Heart right ventricle (tissue), 16 donors: ENCODE measurements at regions not wholly inside any gene's neighbourhood (a gene's known extent, or its start where the extent isn't known, plus 50 kb on each side); places are given as distances from the start of the nearest gene placed in this dataset.

ENCODE experiments used
- ATAC-seq, 8 donors: fragments of 200-7000 bp; cut with Tn5 transposase; one replicate each; pipeline ENCODE4 v1.9.1; 2020; ENCODE audit warnings: mild to moderate bottlenecking in 8 of 8, moderate library complexity in 8 of 8, moderate number of reproducible peaks in 1 of 8
- DNase-seq, 2 donors: peaks; one replicate each; pipeline ENCODE4 v3.0.0-alpha.2; 2020
- H3K27ac ChIP-seq, 10 donors: fragments of 200-600 bp; sonication (generic) in 2 of 10; one replicate each; pipeline versions ENCODE4 v1.5.0 to v1.8.0; 2020 to 2022; ENCODE audit warnings: mild to moderate bottlenecking in 3 of 10
- H3K27me3 ChIP-seq, 7 donors: fragments of 200-600 bp; one replicate each; pipeline ENCODE4 v1.8.0; 2021 to 2022; ENCODE audit warnings: mild to moderate bottlenecking in 2 of 7
- H3K36me3 ChIP-seq, 9 donors: fragments of 200-600 bp; sonication (generic) in 1 of 9; one replicate each; pipeline versions ENCODE4 v1.5.0 to v1.8.0; 2020 to 2022; ENCODE audit warnings: mild to moderate bottlenecking in 2 of 9
- H3K4me1 ChIP-seq, 9 donors: fragments of 200-600 bp; sonication (generic) in 1 of 9; one replicate each; pipeline versions ENCODE4 v1.5.0 to v1.8.0; 2020 to 2022; ENCODE audit warnings: mild to moderate bottlenecking in 4 of 9
- H3K4me3 ChIP-seq, 10 donors: fragments of 200-600 bp; sonication (generic) in 2 of 10; one replicate each; pipeline versions ENCODE4 v1.5.0 to v1.8.0; 2020 to 2022; ENCODE audit warnings: mild to moderate bottlenecking in 7 of 10, moderate library complexity in 2 of 10
- H3K9me3 ChIP-seq, 11 donors: fragments of 200-600 bp in 10 of 11; sonication (generic) in 2 of 11; one replicate each; pipeline versions ENCODE4 v1.5.0 to v1.8.0; 2013 to 2022; ENCODE audit warnings: mild to moderate bottlenecking in 2 of 11, control low read depth in 1 of 11, moderate library complexity in 1 of 11
- WGBS, 2 donors: extraction: QIAGEN DNeasy Blood & Tissue Kit; methylation state at CpG; one replicate each; pipeline ENCODE4 v1.1.7; 2013; ENCODE audit warnings: inconsistent platforms in 1 of 2; 5-methylcytosine and 5-hydroxymethylcytosine counted together
- intact Hi-C, 10 donors: fragments of 100-400 bp; cut with DNase I; formaldehyde crosslinking; loops; one replicate each; pipeline versions ENCODE4 v1.11.1 to v1.14.2; 2022
- TF ChIP-seq, protein P1 (sequence below), 9 donors: fragments of 200-600 bp; sonication (generic) in 2 of 9; IDR thresholded peaks; one replicate each; pipeline versions ENCODE4 v1.5.0 to v1.8.0; 2021 to 2022; ENCODE audit warnings: antibody characterized with exemption in 9 of 9, mild to moderate bottlenecking in 5 of 9, moderate library complexity in 1 of 9
- donor health status: Arrhythmogenic right ventricular cardiomyopathy.
- donor health status: ischemic (EF 13 %, LVEDD 7.1; RV severe dilation, severe dysfunction).
- donor health status: healthy with polysubstance abuse.
- donor health status: DM: no; HTN: yes; CAD: no.
- donor health status: DM: no; HTN: no; CAD: no.
- donor health status: ischemic (EF 25% LVEDD 6.9; RV normal size, moderate dysfunction).
- donor health status: ischemic (EF 25% LVEDD 5.7; RV mildly dilated, moderate dysfunction).
- donor health status: healthy.
- donor health status: DM: yes; HTN: yes; CAD: no.
- donor health status: Ischemic cardiomyopathy.
- donor health status: ischemic (EF 35%, LVEDD 5.7; RV mildly dilated, moderate dysfunction).
- donor health status: nonischemic (EF 11% LVEDD 7.7; RV severe dilation, severe dysfunction).
- donor health status: DM: yes; HTN: yes; CAD: no.
- donor health status: PGD.
- donor health status: ischemic (EF 29% LVEDD 5.4; RV normal size, mild dysfunction).
- donor health status: nonischemic (EF 23%, LVEDD 6.1; RV moderate dilation, normal function).

DNA sequence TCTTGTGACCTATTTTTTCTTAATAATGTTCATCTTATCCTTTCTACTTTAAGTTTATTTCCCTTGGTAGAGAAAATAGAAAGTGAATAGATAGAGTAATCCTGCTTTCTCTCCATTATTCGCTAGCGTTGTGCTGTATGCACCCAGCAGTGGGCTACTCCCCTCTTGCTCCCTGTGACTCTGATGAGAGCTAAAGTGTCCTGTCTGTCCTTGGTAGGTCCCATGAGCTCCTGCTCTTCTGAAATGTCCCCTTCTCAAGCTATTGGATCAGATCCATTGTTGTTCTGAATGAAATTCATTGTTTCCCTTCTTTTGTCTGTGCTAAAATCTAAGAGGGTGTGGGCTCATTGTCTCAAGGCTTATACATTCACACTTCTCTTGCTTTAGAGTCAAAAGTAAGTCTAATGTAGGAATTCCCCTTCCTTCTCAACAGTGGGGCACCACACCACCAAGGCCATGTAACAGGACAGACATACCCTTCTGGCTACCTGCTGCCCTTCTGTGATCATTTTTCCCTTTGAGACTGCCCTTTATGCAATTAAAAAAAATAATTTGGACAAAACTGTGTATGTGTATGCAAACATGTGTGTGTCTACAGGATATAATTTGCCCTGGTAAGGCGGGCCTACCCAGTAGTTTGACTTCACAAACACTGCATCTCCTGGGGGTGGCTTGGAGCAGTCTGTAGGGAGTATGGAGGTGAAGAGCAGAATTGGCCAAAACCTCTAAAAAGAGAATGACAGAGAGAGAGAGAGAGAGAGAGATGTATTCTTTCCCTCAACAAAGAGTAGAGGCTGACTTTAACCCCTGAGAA lies 167.0 kb upstream of the MYLIP start:
- Histone ChIP-seq H3K27ac (peak overlapping the region in 2 of 10 donors; percentile 51 to 62), H3K36me3 (no peaks in the 10 kb centered on the region), H3K4me3 (no peak overlapping the region), H3K4me1 (peaks cover 0 to 13% (median 4%) of the 10 kb centered on the region in 9 donors), H3K9me3 (peaks cover 0 to 4% (median 0%) of the 10 kb centered on the region in 11 donors), H3K27me3 (no peaks in the 10 kb centered on the region)
- ATAC-seq (peak in 2 of 8 donors; percentile 14), DNase-seq (no peak)
- TF ChIP-seq, protein P1, sequence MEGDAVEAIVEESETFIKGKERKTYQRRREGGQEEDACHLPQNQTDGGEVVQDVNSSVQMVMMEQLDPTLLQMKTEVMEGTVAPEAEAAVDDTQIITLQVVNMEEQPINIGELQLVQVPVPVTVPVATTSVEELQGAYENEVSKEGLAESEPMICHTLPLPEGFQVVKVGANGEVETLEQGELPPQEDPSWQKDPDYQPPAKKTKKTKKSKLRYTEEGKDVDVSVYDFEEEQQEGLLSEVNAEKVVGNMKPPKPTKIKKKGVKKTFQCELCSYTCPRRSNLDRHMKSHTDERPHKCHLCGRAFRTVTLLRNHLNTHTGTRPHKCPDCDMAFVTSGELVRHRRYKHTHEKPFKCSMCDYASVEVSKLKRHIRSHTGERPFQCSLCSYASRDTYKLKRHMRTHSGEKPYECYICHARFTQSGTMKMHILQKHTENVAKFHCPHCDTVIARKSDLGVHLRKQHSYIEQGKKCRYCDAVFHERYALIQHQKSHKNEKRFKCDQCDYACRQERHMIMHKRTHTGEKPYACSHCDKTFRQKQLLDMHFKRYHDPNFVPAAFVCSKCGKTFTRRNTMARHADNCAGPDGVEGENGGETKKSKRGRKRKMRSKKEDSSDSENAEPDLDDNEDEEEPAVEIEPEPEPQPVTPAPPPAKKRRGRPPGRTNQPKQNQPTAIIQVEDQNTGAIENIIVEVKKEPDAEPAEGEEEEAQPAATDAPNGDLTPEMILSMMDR (IDR thresholded peaks at IDR 0.05) = no peak
- 92 to 97% methylated on average over 3 of the region's 3 CpGs for WGBS, 2 donors
- intact Hi-C loops = no loop called here

DNA sequence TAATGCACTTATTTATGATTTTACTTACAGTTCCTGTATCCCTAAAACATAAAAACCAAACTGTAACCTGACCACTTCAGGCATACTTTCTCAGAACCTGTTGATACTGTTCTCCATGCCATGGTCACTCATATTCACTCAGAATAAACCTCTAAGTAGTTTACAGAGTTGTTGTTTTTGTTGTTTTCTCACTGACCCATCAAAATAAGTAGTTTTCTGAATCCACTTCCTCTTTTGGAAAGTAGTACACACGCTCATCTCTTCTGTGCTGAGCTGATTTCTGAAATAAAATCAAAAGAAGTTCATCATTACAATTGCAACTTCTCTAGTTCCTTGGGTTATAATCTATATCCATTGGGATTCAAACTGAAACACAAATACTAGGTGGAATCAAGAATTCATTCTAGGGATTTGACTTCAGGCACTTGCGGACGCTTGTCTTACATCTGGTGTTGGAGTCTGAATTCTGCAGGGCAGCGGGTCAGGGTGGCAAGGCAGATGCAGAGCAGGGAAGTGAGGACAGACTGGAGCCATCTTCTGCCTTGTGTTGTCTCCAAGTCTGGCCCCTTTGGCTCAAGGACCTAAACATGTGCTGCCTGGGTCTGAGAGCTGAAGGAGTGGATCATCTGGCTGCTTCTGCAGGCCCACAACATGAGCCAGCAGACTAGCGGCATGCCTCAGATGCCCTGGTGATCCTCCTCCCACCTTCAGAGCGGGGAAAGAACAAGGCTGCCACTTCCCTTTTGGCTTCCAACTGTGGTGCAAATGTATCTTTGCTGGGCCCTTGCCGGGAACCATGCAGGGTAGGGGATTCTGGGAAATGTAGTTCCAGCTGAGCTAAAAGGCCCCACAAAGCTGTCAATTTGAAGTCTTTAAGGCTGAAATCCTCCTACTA lies 167.9 kb upstream of the MYLIP start:
- H3K4me3 ChIP-seq = no peak overlapping the region
- no peak overlapping the region for H3K27ac ChIP-seq
- intact Hi-C loops = no loop called here
- H3K9me3 ChIP-seq = peaks cover 0 to 4% (median 0%) of the 10 kb centered on the region in 11 donors
- ATAC-seq (no peak), DNase-seq (no peak)
- WGBS, 2 donors = 73 to 75% methylated on average over 7 of the region's 7 CpGs
- H3K36me3 ChIP-seq = no peaks in the 10 kb centered on the region
- no peaks in the 10 kb centered on the region for H3K27me3 ChIP-seq
- TF ChIP-seq, protein P1 (IDR thresholded peaks at IDR 0.05) = no peak
- peaks cover 0 to 13% (median 4%) of the 10 kb centered on the region in 9 donors for H3K4me1 ChIP-seq

DNA sequence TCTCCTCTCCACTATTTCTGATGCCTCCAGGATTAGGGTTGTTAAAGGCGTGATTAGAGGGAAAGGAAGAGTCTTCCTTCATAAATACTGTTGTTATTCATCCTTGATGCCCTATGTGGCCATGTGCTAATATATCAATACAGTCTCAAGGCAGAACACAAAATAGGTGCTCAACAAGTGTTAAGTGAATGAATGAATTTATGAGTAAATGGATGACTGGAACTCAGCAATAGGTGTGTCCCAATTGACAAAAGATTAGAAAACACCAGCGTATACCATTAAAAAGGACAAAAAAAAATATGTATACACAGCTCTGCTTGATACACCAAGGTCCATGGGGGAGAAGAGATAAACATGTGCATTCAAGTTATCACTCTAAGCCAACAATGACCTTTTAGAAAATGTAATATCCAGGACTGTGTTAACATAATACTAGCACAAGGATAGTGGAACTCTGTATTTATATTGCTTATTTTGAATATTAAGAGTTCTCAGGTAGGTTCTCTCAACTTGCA lies 171.2 kb upstream of the MYLIP start:
- H3K4me3 ChIP-seq = no peak overlapping the region
- ATAC-seq (no peak), DNase-seq (no peak)
- WGBS, 2 donors = 90 to 94% methylated on average over 2 of the region's 2 CpGs
- peaks cover 9 to 29% (median 23%) of the 10 kb centered on the region in 9 donors for H3K4me1 ChIP-seq
- TF ChIP-seq, protein P1 (IDR thresholded peaks at IDR 0.05) = no peak
- no peaks in the 10 kb centered on the region for H3K36me3 ChIP-seq
- H3K9me3 ChIP-seq = peaks cover 0 to 4% (median 0%) of the 10 kb centered on the region in 11 donors
- H3K27me3 ChIP-seq = no peaks in the 10 kb centered on the region
- H3K27ac ChIP-seq = no peak overlapping the region
- intact Hi-C loops = loop anchor here in 1 of 10 donors (5.0 kb wide), 1 partner anchor 170 kb away; the partner anchor contains the start of gene MYLIP
